Activated CD4-positive, alpha-beta T cell treated with anti-CD3 and anti-CD28 coated beads, Interleukin-2, amount 10 ng/mL, durations not matched to agents 7 days and 5 days (primary cell): ENCODE measurements at regions not wholly inside any gene's neighbourhood (a gene's known extent, or its start where the extent isn't known, plus 50 kb on each side); places are given as distances from the start of the nearest gene placed in this dataset.

Source experiments
- CTCF ChIA-PET: fragments of 350-600 bp; sonication (Branson Sonifier 250); formaldehyde crosslinking; loops from one replicate; lab custom pipeline; 2021; ENCODE audit warnings: antibody characterized with exemption; lab: Charles Lee
- POLR2A ChIA-PET: fragments of 350-600 bp; sonication (Branson Sonifier 250); formaldehyde crosslinking; loops from one replicate; lab custom pipeline; 2021; ENCODE audit warnings: antibody characterized with exemption; lab: Charles Lee
- DNase-seq: peaks from one replicate; pipeline ENCODE4 v3.0.0-alpha.2; 2020
- H3K27ac Mint-ChIP-seq: one replicate; pipeline ENCODE4 v1.8.0; 2021; ENCODE audit warnings: mild to moderate bottlenecking, moderate library complexity, mixed read lengths
- H3K27me3 Mint-ChIP-seq: one replicate; pipeline ENCODE4 v1.8.0; 2021; ENCODE audit warnings: mixed read lengths
- H3K36me3 Mint-ChIP-seq: one replicate; pipeline ENCODE4 v1.8.0; 2021; ENCODE audit warnings: low read depth, mixed read lengths
- H3K4me1 Mint-ChIP-seq: one replicate; pipeline ENCODE4 v1.8.0; 2021; ENCODE audit warnings: mixed read lengths
- H3K4me3 Mint-ChIP-seq: one replicate; pipeline ENCODE4 v1.8.0; 2021; ENCODE audit warnings: mild to moderate bottlenecking, moderate library complexity, mixed read lengths
- H3K9me3 Mint-ChIP-seq: one replicate; pipeline ENCODE4 v1.8.0; 2021; ENCODE audit warnings: mixed read lengths

GRCh38 chr13:33642374-33643065 lies 175.4 kb upstream of the RFC3 start:
- CTCF ChIA-PET: interaction anchor here (1.1 to 2.9 kb wide), 3 partner anchors 13 to 30 kb away, joined by 3 to 10 read pairs (median 3); no protein-coding TSS in a partner anchor
- Mint-ChIP-seq H3K27me3 (no peaks in the 10 kb centered on the region), H3K4me3 (no peak overlapping the region), H3K36me3 (no peaks in the 10 kb centered on the region), H3K9me3 (peaks cover 3% of the 10 kb centered on the region), H3K4me1 (peaks cover 5% of the 10 kb centered on the region), H3K27ac (no peak overlapping the region)
- POLR2A ChIA-PET: no interaction called here
- DNase-seq: no peak

- CTCF ChIA-PET: no interaction called here
Measured at GRCh38 chr13:33644581-33645543, 173.1 kb upstream of the RFC3 start.

GRCh38 chr13:33645591-33646554 lies 172.1 kb upstream of the RFC3 start:
- no peak overlapping the region for H3K27ac Mint-ChIP-seq
- POLR2A ChIA-PET: no interaction called here

More at GRCh38 chr13:33644581-33645543, 173.1 kb upstream of the RFC3 start:
- no peaks in the 10 kb centered on the region for H3K9me3 Mint-ChIP-seq
- H3K27me3 Mint-ChIP-seq: no peaks in the 10 kb centered on the region
- no peak overlapping the region for H3K4me3 Mint-ChIP-seq
- H3K27ac Mint-ChIP-seq: no peak overlapping the region
- no peaks in the 10 kb centered on the region for H3K36me3 Mint-ChIP-seq
- H3K4me1 Mint-ChIP-seq: peaks cover 1% of the 10 kb centered on the region
- POLR2A ChIA-PET: no interaction called here
- DNase-seq: no peak

GRCh38 chr13:33649212-33649878 lies 168.6 kb upstream of the RFC3 start:
- no peak overlapping the region for H3K27ac Mint-ChIP-seq
- DNase-seq: no peak
- H3K9me3 Mint-ChIP-seq: no peaks in the 10 kb centered on the region
- POLR2A ChIA-PET: no interaction called here
- H3K4me3 Mint-ChIP-seq: no peak overlapping the region
- no peaks in the 10 kb centered on the region for H3K4me1 Mint-ChIP-seq
- peaks cover 10% of the 10 kb centered on the region for H3K27me3 Mint-ChIP-seq
- no peaks in the 10 kb centered on the region for H3K36me3 Mint-ChIP-seq
- CTCF ChIA-PET: no interaction called here

More at GRCh38 chr13:33645591-33646554, 172.1 kb upstream of the RFC3 start:
- CTCF ChIA-PET: no interaction called here
- Mint-ChIP-seq H3K4me1 (no peaks in the 10 kb centered on the region), H3K9me3 (no peaks in the 10 kb centered on the region), H3K4me3 (no peak overlapping the region), H3K27me3 (no peaks in the 10 kb centered on the region), H3K36me3 (no peaks in the 10 kb centered on the region)
- DNase-seq: no peak

- Mint-ChIP-seq H3K27me3 (peaks cover 10% of the 10 kb centered on the region), H3K36me3 (no peaks in the 10 kb centered on the region), H3K4me1 (no peaks in the 10 kb centered on the region), H3K27ac (no peak overlapping the region), H3K4me3 (no peak overlapping the region), H3K9me3 (no peaks in the 10 kb centered on the region)
- ChIA-PET CTCF (interaction anchor here (1.0 kb wide), 1 partner anchor 16 kb away, joined by 3 read pairs; no protein-coding TSS in a partner anchor), POLR2A (no interaction called here)
- no peak for DNase-seq
Measured at GRCh38 chr13:33651766-33652165, 166.2 kb upstream of the RFC3 start.

- Mint-ChIP-seq H3K4me1 (no peaks in the 10 kb centered on the region), H3K36me3 (no peaks in the 10 kb centered on the region), H3K4me3 (no peak overlapping the region), H3K27me3 (peaks cover 12% of the 10 kb centered on the region), H3K9me3 (no peaks in the 10 kb centered on the region), H3K27ac (no peak overlapping the region)
- ChIA-PET POLR2A (no interaction called here), CTCF (no interaction called here)
- DNase-seq: no peak
Measured at GRCh38 chr13:33657274-33657673, 160.7 kb upstream of the RFC3 start.

GRCh38 chr13:33659466-33659865 lies 158.5 kb upstream of the RFC3 start:
- no peak overlapping the region for H3K27ac Mint-ChIP-seq
- H3K4me3 Mint-ChIP-seq: no peak overlapping the region
- no peaks in the 10 kb centered on the region for H3K36me3 Mint-ChIP-seq
- no peaks in the 10 kb centered on the region for H3K4me1 Mint-ChIP-seq
- ChIA-PET CTCF (interaction anchor here (0.5 to 1.2 kb wide), 3 partner anchors 11 to 18 kb away, joined by 3 to 4 read pairs (median 3); no protein-coding TSS in a partner anchor), POLR2A (no interaction called here)
- no peaks in the 10 kb centered on the region for H3K9me3 Mint-ChIP-seq
- H3K27me3 Mint-ChIP-seq: peaks cover 2% of the 10 kb centered on the region
- DNase-seq: no peak

- no peak overlapping the region for H3K4me3 Mint-ChIP-seq
- H3K36me3 Mint-ChIP-seq: no peaks in the 10 kb centered on the region
- H3K9me3 Mint-ChIP-seq: no peaks in the 10 kb centered on the region
- peaks cover 2% of the 10 kb centered on the region for H3K27me3 Mint-ChIP-seq
- no peak for DNase-seq
- ChIA-PET POLR2A (no interaction called here), CTCF (interaction anchor here (0.7 to 1.2 kb wide), 2 partner anchors 17 to 18 kb away, joined by 3 to 4 read pairs; no protein-coding TSS in a partner anchor)
- no peak overlapping the region for H3K27ac Mint-ChIP-seq
- no peaks in the 10 kb centered on the region for H3K4me1 Mint-ChIP-seq
Measured at GRCh38 chr13:33659894-33660293, 158.1 kb upstream of the RFC3 start.

- Mint-ChIP-seq H3K4me3 (no peak overlapping the region), H3K36me3 (no peaks in the 10 kb centered on the region), H3K27me3 (peaks cover 2% of the 10 kb centered on the region), H3K9me3 (no peaks in the 10 kb centered on the region), H3K27ac (no peak overlapping the region), H3K4me1 (no peaks in the 10 kb centered on the region)
- ChIA-PET POLR2A (no interaction called here), CTCF (no interaction called here)
- DNase-seq: no peak
Measured at GRCh38 chr13:33662392-33662791, 155.6 kb upstream of the RFC3 start.

GRCh38 chr13:33665626-33666175 lies 152.2 kb upstream of the RFC3 start:
- Mint-ChIP-seq H3K4me3 (no peak overlapping the region), H3K36me3 (no peaks in the 10 kb centered on the region), H3K27me3 (no peaks in the 10 kb centered on the region), H3K4me1 (no peaks in the 10 kb centered on the region), H3K27ac (no peak overlapping the region), H3K9me3 (no peaks in the 10 kb centered on the region)
- ChIA-PET CTCF (interaction anchor here (1.2 kb wide), 1 partner anchor 12 kb away, joined by 3 read pairs; no protein-coding TSS in a partner anchor), POLR2A (no interaction called here)
- no peak for DNase-seq

GRCh38 chr13:33671560-33671959 lies 146.4 kb upstream of the RFC3 start:
- ChIA-PET CTCF (no interaction called here), POLR2A (no interaction called here)
- no peak for DNase-seq
- Mint-ChIP-seq H3K27me3 (no peaks in the 10 kb centered on the region), H3K4me1 (peaks cover 6% of the 10 kb centered on the region), H3K36me3 (no peaks in the 10 kb centered on the region), H3K4me3 (no peak overlapping the region), H3K9me3 (no peaks in the 10 kb centered on the region), H3K27ac (no peak overlapping the region)
